Neural cell (in vitro differentiated cells): ENCODE measurements at regions not wholly inside any gene's neighbourhood (a gene's known extent, or its start where the extent isn't known, plus 50 kb on each side); places are given as distances from the start of the nearest gene placed in this dataset.

ENCODE experiments used
- RAD21 ChIP-seq: fragments of 450-650 bp; conservative IDR thresholded peaks from 2 replicates; pipeline ENCODE4 v1.6.1; 2014; ENCODE audit warnings: antibody characterized with exemption, mild to moderate bottlenecking, moderate library complexity
- TF ChIP-seq, protein P1 (sequence below): IDR thresholded peaks from 2 replicates; pipeline ENCODE4 v1.6.1; 2012; ENCODE audit warnings: borderline replicate concordance
- TF ChIP-seq, protein P2 (sequence below): fragments of 450-650 bp; IDR thresholded peaks from 2 replicates; pipeline ENCODE4 v1.5.1; 2014; ENCODE audit warnings: antibody characterized with exemption, mild to moderate bottlenecking, moderate library complexity; ENCODE audit not compliant: poor library complexity, severe bottlenecking

DNA sequence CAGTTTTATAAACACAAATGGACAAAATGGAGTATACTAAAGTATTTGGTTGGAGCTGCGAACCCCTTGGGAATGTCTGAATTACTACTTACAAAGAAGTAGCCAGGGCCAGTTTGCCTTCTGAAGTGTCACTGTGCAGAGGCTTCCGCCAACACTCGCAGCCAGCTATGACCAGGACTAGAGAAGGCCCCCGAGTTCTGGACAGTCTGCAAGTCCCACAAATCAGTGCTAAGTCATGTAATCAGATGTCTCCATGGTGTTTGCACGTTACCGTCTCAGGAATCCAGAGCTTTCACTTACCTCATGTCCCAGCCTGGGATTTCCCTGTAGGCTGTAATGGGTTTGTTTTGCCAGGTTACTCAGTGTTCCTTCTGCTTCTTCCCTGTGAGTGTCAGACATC, 106.6 kb upstream of the SPAG17 start:
- TF ChIP-seq, protein P1, sequence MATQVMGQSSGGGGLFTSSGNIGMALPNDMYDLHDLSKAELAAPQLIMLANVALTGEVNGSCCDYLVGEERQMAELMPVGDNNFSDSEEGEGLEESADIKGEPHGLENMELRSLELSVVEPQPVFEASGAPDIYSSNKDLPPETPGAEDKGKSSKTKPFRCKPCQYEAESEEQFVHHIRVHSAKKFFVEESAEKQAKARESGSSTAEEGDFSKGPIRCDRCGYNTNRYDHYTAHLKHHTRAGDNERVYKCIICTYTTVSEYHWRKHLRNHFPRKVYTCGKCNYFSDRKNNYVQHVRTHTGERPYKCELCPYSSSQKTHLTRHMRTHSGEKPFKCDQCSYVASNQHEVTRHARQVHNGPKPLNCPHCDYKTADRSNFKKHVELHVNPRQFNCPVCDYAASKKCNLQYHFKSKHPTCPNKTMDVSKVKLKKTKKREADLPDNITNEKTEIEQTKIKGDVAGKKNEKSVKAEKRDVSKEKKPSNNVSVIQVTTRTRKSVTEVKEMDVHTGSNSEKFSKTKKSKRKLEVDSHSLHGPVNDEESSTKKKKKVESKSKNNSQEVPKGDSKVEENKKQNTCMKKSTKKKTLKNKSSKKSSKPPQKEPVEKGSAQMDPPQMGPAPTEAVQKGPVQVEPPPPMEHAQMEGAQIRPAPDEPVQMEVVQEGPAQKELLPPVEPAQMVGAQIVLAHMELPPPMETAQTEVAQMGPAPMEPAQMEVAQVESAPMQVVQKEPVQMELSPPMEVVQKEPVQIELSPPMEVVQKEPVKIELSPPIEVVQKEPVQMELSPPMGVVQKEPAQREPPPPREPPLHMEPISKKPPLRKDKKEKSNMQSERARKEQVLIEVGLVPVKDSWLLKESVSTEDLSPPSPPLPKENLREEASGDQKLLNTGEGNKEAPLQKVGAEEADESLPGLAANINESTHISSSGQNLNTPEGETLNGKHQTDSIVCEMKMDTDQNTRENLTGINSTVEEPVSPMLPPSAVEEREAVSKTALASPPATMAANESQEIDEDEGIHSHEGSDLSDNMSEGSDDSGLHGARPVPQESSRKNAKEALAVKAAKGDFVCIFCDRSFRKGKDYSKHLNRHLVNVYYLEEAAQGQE = no peak
- no peak for TF ChIP-seq RAD21
- TF ChIP-seq, protein P2, sequence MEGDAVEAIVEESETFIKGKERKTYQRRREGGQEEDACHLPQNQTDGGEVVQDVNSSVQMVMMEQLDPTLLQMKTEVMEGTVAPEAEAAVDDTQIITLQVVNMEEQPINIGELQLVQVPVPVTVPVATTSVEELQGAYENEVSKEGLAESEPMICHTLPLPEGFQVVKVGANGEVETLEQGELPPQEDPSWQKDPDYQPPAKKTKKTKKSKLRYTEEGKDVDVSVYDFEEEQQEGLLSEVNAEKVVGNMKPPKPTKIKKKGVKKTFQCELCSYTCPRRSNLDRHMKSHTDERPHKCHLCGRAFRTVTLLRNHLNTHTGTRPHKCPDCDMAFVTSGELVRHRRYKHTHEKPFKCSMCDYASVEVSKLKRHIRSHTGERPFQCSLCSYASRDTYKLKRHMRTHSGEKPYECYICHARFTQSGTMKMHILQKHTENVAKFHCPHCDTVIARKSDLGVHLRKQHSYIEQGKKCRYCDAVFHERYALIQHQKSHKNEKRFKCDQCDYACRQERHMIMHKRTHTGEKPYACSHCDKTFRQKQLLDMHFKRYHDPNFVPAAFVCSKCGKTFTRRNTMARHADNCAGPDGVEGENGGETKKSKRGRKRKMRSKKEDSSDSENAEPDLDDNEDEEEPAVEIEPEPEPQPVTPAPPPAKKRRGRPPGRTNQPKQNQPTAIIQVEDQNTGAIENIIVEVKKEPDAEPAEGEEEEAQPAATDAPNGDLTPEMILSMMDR = no peak
